NCI-H128 (cell line): ENCODE measurements at regions not wholly inside any gene's neighbourhood (a gene's known extent, or its start where the extent isn't known, plus 50 kb on each side); places are given as distances from the start of the nearest gene placed in this dataset.
A peak's percentile ranks its signal among the peaks of the same experiment; 100 is the strongest.
"Not testable (repeated sequence)": the region's sequence is repeated elsewhere in the genome, so short reads cannot be mapped to it uniquely, and the experiment has no call there.

Source experiments
- DNase-seq: peaks from one replicate; lab custom pipeline; 2025; ENCODE audit not compliant: unreplicated experiment; lab: John Stamatoyannopoulos, UW

DNA sequence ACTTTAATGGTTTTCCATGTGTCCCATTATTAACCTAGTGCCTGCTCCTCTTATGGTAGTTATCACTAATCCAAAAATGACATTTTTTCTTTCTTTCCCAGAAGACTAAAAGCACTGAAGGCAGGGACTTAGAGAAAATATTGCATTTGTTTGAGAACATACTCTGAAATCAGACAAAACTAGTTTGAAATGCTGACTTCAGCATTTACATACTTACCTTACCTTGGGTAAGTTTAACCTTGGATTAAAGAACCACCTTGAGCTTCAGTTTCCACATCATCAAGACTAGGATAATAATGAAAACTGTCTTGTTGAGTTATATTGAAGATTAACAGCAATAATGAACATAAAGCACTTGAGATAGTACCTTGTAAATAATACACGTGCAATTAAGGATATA lies 413.0 kb downstream of the SOX2 start:
- DNase-seq = no peak

DNA sequence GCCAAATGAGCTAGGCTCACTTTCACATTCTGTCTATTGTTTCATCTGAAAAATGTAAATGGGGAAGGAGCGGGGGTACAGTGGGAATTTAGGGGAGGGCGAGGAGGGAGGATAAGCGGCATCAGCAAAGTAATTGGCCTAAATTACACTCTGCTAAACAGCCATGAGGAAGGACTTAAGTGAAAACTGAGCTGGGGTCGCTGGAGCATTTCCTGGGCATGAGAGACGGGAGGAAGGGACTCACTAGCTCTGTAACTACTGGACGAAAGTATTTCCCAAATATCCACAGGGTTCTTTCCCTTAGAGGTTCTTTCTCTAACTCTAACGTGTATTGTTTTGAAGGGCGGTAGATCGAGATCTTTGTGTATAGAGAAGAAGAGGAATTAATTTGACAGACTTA lies 418.0 kb downstream of the SOX2 start:
- no peak for DNase-seq

DNA sequence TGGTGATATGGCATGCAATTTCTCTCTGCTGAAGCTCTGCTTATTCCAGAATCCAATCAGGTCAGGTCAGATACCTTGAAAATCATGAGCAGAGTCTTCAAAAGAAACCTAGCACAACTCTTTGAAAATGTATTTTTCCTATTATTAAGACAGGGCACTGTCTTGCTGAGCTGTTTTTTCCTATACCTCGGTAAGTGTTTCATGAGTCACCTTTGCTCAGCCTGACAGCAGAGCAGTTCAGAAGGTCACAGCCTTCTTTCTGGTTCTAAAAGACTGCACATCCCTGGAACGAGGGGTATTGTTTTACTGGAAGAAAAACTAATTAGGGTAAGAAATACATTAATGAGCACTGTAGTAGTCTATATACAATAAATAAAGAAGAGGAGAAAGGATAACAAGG lies 422.0 kb downstream of the SOX2 start:
- DNase-seq = no peak

DNA sequence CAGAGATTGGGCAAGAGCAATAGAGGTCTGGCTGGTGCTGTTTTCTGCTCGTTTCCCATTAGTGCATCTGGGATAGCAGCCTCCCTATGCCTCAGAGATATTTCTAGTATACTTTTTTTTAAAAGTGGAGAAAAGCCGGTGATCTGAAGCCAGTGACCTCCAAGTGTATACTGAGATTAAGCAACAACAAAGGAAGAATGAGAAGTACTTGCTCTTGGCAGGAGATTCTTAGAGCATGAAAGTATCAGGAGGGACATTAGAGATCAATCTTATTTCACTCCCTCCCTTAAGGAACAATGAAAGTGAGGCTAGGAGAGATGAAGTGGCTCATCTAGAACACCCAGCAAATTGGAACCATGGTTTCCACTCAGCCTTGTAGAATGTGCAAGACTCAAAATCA lies 423.3 kb downstream of the SOX2 start:
- no peak for DNase-seq

DNA sequence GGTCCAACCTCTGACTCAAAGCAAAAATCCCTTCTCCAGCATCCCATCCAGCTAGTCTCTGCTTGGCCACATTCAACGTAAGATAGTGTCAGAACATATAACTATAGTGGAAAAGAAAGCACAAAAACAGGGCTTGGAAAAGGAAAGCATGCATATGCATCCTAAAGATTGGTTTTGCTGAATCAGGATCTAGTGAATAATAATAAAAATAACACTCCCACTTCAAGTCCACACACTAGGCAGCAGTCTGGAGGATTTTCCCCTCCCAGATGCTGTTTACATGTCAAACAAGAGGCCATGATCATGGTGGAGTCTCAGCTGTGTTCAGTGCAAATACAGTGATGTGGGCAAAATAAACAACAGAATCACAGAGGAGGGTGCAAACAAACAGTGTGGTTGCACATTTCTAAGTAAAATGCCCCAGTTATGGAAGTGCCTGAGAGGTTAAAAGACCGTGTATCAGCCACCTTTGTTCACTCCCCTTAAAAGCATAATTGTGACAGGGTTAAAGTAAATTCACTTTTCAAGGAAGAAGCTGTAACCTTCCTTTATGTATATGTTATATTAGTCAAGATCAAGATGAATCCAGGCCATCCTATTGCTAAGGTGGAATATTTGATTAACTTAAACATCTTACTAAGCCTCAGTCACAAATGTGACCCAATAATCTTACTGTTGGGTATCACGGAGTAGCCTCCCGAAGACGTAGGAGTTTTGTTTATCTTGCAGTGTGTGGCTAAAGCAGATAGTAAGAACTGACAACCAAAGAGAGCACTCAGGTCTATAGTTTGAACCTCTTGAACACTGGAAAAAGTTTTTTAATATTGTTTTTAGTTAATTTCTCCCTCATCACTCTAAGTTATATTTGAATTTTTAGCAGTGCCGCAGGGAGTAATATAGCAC lies 424.5 kb downstream of the SOX2 start:
- DNase-seq = no peak

DNA sequence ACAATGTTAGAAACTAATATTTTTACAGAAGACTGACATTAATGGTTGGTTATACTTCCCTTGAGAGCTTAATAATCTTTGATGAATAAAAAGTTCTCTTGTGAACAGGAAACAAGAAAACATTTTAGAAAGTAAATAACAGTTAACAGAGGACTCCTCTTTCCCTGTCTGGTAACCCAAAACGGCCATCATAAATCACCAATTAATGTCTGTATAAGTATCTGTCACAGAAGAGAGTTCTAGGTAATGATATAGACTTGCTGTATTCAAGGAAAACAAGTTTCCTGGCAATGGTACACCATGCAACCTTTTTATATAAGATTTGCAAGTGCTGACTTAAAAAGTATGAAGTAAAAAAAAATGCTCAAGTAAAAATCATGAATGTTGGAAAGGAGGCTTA lies 426.7 kb downstream of the SOX2 start:
- DNase-seq = no peak

DNA sequence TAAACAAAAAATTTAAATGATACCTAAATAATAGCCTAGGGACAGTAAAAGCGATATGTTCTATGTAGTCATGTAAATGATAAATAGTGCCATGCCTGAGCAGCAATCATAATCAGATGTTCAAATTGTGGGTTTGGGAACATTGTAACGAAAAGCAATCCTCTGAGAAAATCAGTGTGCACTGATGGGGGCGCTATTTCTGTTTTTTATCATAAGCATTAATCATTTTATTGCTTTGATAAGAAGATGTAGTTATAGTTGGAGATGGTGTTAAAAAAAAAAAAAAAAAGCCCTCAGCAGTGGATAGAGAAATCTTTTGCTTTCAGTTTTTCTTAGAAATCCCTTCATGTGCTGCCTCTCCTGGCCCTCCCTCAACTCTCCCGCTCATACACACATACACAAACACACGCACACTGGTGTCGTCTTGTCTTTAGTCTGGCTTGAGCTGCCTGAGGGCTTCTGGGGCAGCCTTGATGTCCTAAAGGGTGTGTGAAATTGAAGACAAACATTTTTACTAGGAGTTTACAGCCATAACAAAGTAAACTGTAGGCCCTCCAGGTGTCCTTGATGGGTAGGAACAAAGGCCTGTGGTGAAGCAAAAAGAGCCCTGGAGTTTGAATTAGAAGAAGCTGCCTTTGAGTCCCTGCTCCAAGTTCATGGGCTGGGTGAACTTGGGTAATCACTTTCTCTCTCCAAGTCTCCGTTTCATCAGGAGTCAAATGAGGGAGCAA lies 428.1 kb downstream of the SOX2 start:
- no peak for DNase-seq

DNA sequence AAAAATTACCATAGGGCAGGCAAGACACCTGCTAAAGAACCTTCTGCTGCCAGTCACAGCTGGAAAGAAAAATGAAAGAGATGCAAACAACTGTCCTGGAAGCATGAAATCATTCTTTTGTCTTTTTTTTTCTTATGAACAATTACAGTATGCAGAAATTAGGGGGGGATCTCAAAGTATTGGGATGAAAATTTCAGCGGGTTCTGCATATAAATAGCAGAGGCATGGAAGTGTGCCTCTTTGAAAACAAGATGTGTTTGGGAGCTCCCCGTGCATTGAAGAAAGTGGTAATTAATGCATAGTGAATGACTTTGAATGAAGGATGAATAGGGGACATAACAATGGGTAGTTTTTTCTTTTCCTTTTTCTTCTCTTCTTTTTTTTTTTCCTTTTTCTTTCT lies 431.2 kb downstream of the SOX2 start:
- DNase-seq = no peak

DNA sequence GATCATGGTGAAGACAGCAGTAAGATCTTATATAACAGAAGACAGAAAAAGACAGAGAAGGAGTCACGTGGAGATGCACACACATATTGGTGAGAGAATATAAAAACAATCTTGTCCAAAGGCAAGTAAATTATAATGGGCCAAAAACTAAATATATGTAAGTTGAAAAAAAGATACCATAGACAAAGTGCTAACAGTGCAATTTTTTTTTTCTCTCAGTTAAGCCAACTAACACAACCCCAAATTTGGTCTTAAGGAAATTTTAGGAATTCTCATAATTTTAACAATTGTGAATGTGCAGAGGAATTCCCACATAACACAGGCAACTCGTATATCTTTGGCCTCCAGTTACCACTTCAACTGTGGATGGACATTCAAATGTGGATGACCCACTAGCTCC lies 432.2 kb downstream of the SOX2 start:
- no peak for DNase-seq

DNA sequence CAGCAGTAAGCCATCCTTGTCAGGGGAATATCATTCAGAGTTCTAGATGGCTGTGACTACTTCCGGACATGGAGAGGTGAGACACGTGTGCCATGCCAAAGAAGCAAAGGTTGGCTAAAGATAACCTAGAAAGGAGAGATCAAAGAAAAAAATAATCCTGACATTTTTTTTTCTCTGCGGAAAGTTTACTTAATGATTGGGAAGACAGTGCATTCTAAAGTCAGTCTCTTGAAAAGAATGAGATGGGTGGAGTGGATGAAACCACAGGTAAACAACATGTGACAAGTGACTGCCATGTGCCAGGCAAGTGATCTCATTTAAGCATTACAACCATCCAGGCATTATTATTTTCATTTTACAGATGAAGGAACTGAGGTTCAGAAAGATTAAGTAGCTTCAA lies 436.6 kb downstream of the SOX2 start:
- DNase-seq = no peak

DNA sequence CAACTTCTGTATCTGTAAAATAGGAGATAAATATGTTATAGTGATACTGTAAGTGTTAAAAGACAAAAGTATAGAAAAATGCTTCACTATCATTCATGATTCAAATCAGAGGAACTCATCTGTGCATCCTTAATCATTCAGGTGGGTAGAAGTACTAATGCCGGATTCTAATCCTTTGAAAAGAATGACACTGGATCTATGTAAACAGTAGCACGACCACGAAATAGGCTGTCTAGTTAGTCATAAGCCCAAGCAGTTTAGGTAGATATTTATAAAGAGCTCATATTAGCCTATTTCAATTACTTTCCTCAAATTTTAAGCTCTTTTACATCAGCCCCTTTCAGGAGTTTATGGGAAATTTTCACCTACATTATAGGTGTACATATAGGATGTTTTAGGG lies 437.9 kb downstream of the SOX2 start:
- no peak for DNase-seq

DNA sequence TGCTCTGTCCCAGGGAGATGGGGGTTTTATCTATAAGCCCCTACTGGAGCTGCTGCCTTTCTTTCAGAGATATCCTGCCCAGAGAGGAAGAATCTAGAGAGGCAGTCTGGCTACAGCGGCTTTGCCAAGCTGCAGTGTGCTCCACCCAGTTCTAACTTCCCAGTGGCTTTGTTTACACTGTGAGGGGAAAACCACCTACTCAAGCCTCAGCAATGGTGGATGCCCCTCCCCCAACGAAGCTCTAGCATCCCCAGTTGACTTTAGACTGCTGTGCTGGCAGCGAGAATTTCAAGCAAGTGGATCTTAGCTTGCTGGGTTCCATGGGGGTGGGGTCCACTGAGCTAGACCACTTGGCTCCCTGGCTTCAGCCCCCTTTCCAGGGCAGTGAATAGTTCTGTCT lies 444.6 kb downstream of the SOX2 start:
- DNase-seq = not testable (repeated sequence)

DNA sequence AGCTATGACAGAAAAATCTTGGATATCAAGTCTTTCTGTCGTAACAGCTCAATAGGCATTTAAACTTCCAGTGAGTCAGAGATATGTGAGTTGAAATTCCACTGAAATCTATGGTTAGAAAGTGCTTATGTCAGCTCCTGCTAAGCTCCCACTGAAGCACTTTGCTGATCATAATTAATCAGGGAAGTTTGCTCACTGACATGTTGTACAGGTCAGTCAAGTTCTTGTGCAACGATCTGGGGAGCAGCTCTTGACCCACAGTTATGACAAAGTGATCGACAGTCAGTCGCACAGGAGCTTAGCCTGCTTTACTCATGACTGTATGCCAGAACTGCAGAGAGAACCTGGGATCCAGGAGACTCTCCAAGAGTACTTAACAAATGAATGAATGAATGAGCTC lies 453.5 kb downstream of the SOX2 start:
- no peak for DNase-seq

DNA sequence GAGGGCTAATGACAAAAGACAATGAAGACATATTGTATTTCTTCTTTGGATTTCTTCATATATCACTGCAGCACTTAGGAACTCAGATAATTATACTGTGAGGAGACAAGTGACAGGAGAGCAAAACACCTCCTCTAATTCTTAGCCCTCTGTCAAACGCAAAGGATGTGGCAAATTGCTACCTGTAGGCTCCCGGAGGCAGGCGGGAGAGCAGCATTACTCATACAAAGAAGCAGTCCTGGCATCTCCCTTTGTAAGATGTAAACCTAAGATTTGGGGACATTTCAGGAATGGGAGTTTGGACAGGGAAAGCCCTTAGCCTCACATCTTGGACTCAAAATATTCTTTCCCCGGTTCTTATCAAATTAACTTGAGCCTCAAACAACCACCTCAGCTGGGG lies 460.8 kb downstream of the SOX2 start:
- DNase-seq = no peak

DNA sequence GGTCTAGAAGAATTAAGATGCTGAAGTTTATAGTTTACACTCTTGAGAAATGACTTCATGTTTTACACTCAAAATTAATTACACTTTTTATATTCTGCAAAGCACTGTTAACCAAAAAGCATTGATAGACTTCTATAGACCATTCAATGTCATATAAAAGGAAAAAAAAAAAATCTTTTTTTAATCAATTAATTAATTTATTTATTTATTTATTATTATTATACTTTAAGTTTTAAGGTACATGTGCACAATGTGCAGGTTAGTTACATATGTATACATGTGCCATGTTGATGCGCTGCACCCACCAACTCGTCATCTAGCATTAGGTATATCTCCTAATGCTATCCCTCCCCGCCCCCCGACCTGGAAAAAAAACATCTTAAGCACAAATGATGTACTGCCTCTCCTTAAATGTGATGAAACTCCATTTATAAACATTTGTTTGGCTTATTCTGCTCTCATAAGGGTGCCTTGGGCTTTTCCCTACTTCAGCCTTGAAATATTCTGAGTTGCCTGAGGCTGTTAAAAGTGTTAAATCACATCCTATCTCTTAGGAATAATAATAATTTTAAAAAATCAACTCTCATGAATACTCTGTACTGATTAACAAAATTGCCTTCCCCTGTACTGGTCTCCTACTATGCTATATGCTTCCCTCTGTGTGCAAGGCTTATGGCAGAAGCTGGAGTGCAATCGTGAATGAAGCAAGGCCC lies 466.9 kb downstream of the SOX2 start:
- DNase-seq = no peak

DNA sequence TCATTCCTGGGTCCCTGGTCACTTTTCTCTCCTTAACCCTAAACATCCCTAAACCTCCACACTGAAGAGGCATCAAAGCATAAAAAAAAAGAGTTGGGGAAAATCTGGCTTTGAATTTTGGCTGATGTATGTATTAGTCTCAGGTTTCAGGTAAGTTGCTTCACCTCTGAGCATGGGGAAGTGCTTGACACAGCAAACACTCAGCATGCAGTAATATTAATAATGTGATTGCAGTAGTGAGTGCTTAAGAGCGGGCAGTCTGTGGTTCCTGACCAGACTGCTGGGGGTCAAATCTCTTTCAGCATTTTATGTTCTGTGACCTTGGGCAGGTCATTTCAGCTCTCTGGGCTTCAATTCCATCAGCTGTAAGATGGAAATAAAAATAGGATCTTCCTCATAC lies 467.9 kb downstream of the SOX2 start:
- DNase-seq = no peak

DNA sequence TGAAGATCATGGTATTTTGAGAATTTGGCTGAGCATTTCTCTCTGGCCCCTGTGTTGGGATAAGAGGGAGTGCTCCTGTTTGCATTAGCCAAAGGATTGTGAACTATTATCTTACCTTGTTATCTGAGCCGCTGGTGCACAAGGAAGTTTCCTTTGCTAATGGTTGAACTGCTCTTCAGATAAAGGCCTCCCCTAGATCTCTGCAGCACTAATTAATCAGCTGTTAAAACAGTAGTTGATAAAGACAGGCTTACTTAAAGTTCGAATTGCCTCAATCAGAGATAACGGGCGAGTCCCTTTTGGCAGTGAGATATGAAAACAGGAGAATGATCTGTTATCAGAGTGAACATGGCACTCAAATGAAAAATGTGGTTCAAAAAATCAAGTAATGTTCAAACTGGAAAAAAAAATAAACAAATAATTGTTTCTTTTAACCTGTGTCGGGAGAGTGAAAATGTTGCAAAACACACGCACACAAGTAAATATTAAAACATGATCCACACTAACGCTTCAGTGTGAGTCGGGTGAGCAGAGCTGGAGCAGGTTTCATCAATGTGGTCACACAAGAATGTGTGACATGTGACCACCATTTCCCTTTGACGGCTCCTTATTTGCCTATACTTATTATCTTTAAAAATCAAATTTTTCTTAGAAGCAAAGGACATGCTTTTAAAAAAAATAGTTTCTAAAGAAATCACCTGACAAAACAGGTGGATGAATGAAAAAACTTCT lies 469.1 kb downstream of the SOX2 start:
- no peak for DNase-seq

DNA sequence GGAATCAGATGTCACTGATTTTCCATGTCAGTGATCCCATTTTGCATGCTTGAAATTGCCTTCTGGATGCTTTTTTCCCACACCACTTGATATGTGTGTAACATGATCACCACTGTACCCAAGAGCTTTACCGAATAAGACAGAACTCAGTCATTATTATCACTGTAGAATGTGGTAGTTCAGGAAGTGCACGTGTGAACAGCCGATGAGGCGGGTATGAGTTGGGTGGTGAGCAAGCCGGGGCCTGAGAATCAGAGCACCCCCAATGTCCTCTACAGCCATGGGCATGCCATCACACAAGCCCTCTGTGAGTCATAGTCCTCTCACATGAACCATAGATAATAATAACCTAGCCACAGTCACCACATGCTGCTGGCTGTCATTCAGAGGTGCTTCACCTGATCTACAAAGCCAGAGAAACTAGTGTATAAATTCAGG lies 470.8 kb downstream of the SOX2 start:
- peak; percentile 44 for DNase-seq

DNA sequence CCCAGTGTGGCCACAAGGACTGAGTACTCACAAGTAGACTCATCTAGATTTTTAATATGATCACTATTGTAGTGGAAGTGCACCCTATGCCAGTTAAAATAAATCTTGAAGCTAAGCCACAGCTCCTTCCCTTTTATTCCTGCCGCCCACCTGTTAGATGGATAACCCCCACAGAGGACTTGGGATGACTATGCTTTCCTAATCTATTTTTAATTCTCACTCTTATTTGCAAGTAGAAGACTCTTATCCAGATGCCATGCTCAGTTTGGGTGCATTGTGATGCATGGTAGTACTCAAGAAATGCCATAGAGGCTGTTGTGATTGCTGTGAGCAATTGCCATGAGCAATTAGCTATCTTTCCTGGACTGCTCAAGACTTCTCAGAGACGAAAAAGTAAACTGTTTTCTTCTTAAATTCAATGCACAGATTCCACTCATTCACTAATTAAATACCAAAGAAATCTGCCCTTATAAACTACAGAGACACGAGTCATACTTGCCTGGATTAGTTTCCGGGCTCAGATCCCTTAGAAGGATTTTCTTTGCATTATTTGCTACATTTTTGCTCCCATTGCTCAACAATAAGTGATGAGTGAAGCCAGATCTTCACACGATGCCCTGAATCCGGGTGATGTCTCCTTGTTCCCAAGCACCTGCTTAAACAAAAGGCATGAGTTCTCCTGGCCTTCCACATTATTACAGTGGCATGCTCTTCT lies 472.1 kb downstream of the SOX2 start:
- no peak for DNase-seq

DNA sequence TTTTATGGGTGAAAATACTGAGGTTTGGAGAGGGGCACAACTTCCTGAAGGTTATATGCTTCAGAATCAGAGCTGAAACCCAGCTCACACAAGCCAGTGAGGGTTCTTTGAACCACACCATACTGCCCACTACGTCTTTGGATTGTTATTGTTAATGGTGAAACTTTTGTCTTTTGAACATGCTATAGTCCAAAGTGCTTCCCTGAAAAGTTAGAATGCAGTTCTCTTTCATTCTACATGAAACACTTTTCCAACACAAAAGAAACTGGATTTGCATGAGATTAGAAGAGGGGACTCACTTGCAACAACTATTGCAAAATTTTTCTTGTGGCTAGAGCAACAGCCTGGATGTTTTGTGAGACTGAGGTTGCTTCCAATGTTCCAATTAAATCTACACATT lies 473.6 kb downstream of the SOX2 start:
- no peak for DNase-seq

DNA sequence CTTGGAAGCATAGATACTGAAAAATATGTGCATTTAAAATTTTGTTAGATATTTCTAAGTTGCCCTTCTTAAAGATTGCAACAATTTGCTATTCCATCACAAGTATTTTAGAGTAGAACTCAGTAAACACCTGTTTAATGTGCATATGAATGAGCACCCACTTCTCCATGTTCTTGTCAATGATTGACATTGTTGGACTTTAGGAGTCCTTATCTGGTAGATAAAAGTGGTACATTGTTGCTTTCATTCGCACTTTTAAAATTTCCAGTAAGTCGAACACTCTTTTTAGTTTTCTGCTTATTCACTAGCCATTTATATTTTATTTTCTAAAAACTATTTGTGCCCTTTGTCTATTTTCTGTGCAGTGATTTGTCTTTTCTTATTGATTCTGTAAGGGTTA lies 478.3 kb downstream of the SOX2 start:
- no peak for DNase-seq
